DMS53 (cell line): ENCODE measurements at regions not wholly inside any gene's neighbourhood (a gene's known extent, or its start where the extent isn't known, plus 50 kb on each side); places are given as distances from the start of the nearest gene placed in this dataset.

Source experiments
- DNase-seq: peaks from one replicate; lab custom pipeline; 2025; lab: John Stamatoyannopoulos, UW

DNA sequence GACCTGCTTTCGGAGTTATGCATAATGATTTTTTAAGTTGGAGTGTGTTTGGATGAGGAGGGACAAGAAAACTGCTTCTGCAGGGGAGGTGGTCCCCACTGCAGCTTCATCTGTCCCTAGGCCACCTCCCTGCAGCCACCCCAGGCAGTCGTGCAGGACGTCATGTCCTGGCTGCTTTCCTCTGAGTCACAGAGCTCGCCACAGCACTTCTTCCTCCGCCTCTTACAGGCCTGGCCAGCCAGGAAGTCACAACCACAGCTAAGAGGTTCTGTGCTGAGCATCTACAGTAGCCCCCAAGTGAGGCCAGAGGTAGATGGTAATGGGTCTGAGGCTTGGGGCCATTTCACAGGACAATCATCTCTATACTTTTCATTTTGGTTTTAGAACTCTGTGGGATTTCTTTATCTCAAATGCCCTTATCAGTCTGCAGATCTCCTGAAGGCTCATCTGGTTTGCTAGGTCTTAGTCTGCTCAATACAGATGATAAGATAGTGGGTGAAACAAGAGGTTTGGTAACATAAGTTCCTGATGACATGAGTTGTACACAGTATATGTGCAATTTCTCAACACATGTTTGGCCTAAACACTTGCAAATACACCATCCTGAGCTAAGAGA, 106.4 kb downstream of the ARF6 start:
- DNase-seq, result peak; percentile 34

- DNase-seq, result no peak
These were observed 107.0 kb downstream of the ARF6 start for GRCh38 chr14:49999826-50000379.

- peak; percentile 57 for DNase-seq
These were observed 107.7 kb downstream of the ARF6 start for GRCh38 chr14:50000380-50001150.

DNA sequence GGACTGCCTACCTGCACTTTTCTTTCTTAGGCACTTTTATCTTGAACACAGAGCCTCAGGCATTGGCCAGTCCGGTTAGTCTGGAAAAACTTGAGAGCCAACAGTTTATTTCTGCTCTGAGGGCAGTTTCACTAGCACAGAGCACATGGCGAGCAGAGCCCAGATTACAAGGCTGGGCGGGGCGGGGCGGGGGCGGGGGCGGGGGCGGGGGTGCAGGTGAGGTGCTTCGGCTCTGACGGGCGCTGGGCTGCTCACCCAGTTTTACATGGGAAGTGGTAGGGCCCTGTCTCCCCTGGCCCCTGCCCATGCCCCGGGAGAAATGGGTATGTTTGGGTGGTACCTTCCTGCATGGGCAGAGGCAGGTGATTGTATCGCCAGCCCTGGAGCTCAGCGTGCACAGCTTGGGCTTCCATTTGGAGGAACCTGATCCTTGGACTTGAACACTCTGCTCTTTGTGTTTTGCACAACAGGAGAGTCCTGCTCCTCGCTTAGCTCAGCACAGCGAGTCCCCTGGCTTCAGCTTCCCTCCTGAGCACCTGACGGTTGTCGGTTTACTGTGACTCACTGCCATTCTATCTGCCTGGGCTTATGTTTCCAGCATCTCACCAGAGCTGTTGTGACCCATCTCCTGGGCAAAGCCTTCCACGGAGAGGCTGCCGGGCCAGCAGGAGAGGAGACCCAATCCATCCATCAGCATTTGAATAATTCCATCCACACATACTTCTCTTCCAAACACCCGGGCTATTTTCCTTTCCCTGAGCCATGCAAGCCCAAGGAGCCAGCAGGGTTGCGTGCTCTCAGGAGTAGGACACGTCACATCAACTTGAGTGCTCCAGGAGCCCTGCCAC, 108.5 kb downstream of the ARF6 start:
- peak; percentile 86 for DNase-seq

- no peak for DNase-seq
These were observed 109.4 kb downstream of the ARF6 start for GRCh38 chr14:50001999-50002925.

- DNase-seq, result peak; percentile 26
These were observed 110.0 kb downstream of the ARF6 start for GRCh38 chr14:50002926-50003212.

DNA sequence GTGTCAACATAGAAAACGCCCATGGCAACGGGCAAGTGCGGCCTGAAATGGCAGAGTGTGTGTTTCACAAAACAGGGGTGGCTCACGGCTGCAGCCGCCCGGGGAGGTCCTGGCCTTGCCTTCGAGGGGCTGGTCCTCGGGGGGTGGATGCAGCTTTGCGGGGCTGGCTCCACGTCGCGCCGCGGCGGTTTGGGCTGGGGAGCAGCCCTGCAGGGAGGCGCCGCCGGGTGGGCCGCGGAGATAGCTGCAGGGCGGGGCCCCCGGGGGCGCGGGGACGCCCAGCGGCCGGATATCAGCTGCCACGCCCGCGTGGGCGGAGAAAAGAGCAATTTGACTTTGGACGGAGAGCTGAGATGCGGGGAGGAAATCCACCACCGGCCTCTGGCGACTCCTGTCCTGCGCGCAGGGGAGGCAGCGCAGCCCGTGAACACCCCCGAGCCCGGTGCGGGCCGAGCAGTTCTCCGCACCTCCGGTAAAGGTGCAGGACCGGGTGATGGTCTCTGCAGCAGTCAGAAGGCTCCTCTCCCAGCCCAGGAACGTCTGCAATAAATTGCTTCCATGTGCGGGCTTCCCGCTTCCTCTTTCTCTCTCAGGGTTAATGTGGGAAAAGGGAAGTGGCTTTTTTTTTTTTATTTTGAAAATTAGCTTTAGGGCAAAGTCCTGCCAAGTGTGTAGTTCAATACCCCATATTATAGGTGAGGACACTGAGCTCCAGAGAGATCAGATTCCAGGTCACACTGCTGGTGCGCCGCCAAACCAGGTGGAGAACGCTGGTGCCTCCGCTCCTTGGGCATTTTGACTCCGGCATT, 110.5 kb downstream of the ARF6 start:
- DNase-seq, result peak; percentile 70

DNA sequence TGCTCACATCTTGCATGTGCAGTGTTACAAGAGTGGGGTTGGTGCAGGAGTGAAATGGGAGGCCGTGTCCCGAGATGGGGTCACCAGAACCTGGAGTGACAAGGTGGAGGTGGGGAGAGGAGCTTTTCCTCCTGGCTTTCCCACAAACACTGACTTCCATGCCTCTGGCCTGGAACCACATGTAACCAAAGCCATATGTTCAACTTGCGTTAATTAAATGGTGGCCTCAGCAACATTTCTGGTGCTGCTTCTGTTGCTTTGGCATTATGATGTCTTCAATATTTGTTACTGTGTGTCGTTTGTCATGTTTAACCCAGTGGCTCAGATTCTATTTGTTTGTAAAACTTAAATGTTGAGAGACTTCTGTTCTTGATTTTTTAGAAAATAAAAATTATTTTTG, 110.2 kb downstream of the VCPKMT start:
- no peak for DNase-seq

DNA sequence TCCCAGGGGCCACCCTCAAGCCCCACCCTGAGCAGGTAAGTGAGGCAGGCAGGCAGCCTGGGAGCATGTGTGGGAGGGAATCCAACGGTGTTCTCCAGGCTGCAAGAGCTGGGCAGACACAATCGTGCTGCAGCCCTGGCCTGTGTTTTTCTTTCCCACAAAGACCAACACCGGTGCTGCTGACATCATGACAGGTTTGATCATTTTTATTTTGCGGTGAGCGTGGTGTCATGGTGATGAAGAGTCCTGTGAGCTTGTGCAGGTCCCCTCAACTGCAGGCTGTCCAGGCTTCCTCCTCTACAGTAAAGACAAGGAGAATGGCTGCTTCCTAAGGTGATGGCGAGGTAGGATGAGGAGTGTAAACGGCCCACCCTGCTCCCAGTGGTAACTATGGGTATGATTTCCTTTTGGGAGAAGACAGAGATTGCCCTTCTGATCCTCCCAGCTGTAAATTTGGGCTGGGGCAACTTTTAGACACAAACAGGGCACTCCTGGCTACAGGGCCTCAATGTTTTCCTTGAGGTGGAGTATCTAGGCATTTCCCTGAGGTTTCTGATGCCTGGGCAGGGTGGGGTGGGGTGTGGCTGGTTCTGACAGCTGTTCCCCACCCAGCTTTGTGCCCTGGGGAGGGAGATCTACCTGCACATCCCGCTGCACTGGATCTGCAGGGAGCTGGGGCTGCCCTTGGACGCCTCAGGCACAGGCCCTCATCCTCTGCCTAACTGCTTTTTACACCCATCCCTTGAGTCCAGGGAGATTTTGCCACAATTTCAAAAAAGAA, 109.1 kb downstream of the VCPKMT start:
- no peak for DNase-seq

DNA sequence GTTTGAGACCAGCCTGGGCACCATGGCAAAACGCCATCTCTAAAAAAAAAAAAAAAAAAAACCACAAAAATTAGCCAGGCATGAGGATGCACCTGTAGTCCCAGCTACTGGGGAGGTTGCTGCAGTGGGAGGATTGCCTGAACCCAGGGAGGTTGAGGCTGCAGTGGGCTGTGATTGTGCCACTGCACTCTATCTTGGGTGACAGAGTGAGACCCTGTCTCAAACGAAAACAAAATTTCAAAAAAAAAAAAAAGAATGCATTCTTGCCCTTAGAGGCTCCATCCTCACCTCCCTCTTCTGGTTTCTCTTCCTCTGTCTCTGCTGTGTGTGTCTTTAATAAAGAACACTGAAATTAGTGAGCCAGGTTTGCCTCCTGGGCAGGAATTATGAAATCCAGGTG, 107.8 kb downstream of the VCPKMT start:
- no peak for DNase-seq

- DNase-seq, result no peak
These were observed 107.4 kb downstream of the VCPKMT start for GRCh38 chr14:50008974-50009373.

- no peak for DNase-seq
These were observed 105.6 kb downstream of the VCPKMT start for GRCh38 chr14:50010752-50011151.

DNA sequence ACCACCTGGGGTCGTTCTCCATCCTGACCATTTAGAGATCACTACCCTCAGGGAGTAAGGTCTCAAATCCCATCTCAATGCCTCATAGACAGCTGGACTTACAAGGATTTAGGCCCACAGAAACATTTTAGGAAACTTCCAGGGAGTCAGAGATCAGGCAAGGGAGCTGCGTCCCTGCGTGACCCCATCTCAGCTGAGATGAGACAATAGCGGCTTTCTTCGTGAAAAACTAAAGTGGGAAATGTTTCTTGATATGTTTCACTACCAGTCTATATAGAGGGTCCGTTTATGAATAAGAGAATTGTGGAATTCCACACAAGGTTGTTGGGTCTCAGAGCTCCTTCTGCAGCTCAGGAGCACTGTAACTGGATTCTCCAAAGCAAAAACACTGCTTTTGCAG, 105.1 kb downstream of the VCPKMT start:
- DNase-seq, result no peak

- DNase-seq, result no peak
These were observed 103.7 kb downstream of the VCPKMT start for GRCh38 chr14:50012644-50013043.

DNA sequence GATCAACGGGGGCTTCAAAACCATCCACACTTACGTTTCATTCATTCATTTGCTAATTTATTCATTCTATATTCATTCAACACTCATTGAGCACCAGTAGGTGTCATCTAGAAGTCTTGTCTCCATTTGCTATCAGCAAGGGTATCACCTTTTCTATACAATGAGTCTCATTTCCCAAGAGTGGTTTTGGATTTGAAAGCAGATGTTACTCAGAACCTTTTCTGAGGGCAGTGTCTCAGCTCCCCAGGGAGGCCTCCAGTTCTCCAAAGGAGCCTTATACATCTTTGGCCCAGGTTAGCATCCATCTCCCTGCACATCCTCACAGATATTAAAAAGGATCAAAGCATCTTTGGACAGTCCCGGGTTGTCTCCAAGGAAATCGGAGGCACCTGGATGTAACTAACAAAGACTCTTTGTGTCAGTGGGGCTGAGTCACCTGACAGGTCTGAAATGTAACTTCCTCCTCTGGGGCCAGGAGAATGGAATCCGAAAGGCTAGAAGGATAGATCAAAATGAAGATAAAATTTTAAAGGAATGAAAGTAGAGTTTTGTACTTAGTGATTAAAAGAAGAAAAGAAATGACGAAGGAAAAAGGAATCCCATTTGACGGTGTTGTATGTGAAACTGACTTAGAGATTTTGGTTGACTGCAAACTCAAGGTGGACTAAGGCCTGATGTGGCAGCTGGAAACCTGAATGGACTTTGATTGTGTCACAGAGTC, 103.0 kb downstream of the VCPKMT start:
- no peak for DNase-seq

- DNase-seq, result no peak
These were observed 102.4 kb downstream of the VCPKMT start for GRCh38 chr14:50013934-50014333.

DNA sequence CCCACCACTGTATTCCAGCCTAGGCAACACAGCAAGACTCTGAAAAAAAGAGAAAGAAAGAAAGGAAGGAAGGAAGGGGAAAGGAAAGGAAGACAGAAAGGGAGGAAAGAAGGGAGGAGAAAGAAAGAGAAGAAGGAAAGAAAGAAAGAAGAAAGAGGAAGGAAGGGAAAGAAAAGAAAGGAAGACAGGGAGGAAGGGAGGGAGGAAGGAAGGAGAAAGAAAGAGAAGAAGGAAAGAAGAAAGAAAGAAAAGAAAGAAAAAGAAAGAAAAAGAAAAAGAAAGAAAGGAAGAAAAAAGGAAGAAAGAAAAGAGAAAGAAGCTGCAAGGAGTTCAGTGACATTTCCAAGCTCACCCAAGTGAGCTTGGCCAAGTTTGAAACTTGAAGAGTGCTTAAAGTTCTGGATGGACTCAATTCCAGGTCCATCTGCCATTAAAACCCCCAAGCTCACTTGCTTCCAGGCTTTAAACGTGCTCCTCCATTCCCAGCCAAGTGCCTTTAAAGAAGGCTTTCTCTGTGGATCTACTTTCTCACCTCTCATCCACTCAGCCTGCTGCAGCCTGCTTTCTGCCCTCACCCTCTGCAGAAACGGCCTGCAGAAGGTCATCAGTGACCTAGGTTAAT, 101.5 kb downstream of the VCPKMT start:
- DNase-seq, result no peak

- DNase-seq, result no peak
These were observed 100.7 kb downstream of the VCPKMT start for GRCh38 chr14:50015716-50016115.
